GM19035 (cell line): ENCODE measurements at regions not wholly inside any gene's neighbourhood (a gene's known extent, or its start where the extent isn't known, plus 50 kb on each side); places are given as distances from the start of the nearest gene placed in this dataset.
"Not testable (repeated sequence)": the region's sequence is repeated elsewhere in the genome, so short reads cannot be mapped to it uniquely, and the experiment has no call there.

Source experiments
- ATAC-seq: cut with Tn5 transposase; IDR thresholded peaks from one replicate; pipeline ENCODE4 v1.9.1; 2021; ENCODE audit not compliant: unreplicated experiment

- no peak for ATAC-seq
Measured at GRCh38 chr4:60817609-60818008, 382.5 kb upstream of the ADGRL3 start.

GRCh38 chr4:60822986-60823385 lies 377.1 kb upstream of the ADGRL3 start:
- no peak for ATAC-seq

- no peak for ATAC-seq
Measured at GRCh38 chr4:60840020-60840419, 360.1 kb upstream of the ADGRL3 start.

GRCh38 chr4:60846678-60847077 lies 353.4 kb upstream of the ADGRL3 start:
- no peak for ATAC-seq

- ATAC-seq = no peak
Measured at GRCh38 chr4:60847614-60848013, 352.5 kb upstream of the ADGRL3 start.

GRCh38 chr4:60857130-60857753 lies 342.9 kb upstream of the ADGRL3 start:
- ATAC-seq = no peak

- no peak for ATAC-seq
Measured at GRCh38 chr4:60863442-60863841, 336.7 kb upstream of the ADGRL3 start.

- ATAC-seq = no peak
Measured at GRCh38 chr4:60865273-60865672, 334.9 kb upstream of the ADGRL3 start.

GRCh38 chr4:60868232-60868960 lies 331.7 kb upstream of the ADGRL3 start:
- no peak for ATAC-seq

GRCh38 chr4:60879135-60879701 lies 320.9 kb upstream of the ADGRL3 start:
- ATAC-seq = no peak

GRCh38 chr4:60884587-60884986 lies 315.5 kb upstream of the ADGRL3 start:
- ATAC-seq = no peak

- ATAC-seq = no peak
Measured at GRCh38 chr4:60885011-60885410, 315.1 kb upstream of the ADGRL3 start.

GRCh38 chr4:60890743-60891142 lies 309.4 kb upstream of the ADGRL3 start:
- ATAC-seq = no peak

GRCh38 chr4:60891947-60892346 lies 308.2 kb upstream of the ADGRL3 start:
- ATAC-seq = no peak

- ATAC-seq = no peak
Measured at GRCh38 chr4:60897415-60897814, 302.7 kb upstream of the ADGRL3 start.

GRCh38 chr4:60905162-60905561 lies 295.0 kb upstream of the ADGRL3 start:
- no peak for ATAC-seq

- no peak for ATAC-seq
Measured at GRCh38 chr4:60911127-60911526, 289.0 kb upstream of the ADGRL3 start.

- no peak for ATAC-seq
Measured at GRCh38 chr4:60913002-60913401, 287.1 kb upstream of the ADGRL3 start.

GRCh38 chr4:60913671-60914070 lies 286.5 kb upstream of the ADGRL3 start:
- no peak for ATAC-seq

- not testable (repeated sequence) for ATAC-seq
Measured at GRCh38 chr4:60921735-60922134, 278.4 kb upstream of the ADGRL3 start.

GRCh38 chr4:60923075-60923474 lies 277.1 kb upstream of the ADGRL3 start:
- no peak for ATAC-seq

GRCh38 chr4:60926624-60927023 lies 273.5 kb upstream of the ADGRL3 start:
- no peak for ATAC-seq
